ENCODE measurements at regions not wholly inside any gene's neighbourhood (a gene's known extent, or its start where the extent isn't known, plus 50 kb on each side); places are given as distances from the start of the nearest gene placed in this dataset.

DNA sequence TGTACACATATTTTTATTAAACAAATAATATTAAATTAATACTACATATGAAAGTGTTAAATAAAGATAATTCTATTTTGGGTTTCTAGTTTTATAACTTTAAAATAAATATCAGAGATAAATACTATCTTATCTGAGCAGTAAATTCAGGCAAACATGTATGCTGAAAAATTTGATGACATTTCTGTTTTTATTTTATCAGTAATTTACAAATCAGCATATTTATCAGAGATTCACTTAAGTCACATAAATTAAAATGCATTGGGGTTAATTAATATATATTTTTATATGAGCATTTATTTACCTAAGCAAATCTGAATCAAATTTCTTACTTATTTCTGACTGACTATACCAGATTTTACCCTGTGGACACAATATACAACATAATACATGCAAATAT lies 1499.8 kb downstream of the OTOL1 start:
- Histone ChIP-seq H3K4me2 (ENCODE audit: low read length) (no peak overlapping the region), H3K27me3 (ENCODE audit: control insufficient read depth, insufficient read depth, low read length) (no peaks in the 10 kb centered on the region), H3K9me3 (ENCODE audit: control insufficient read depth, low read length) (no peaks in the 10 kb centered on the region), H3K4me1 (no peaks in the 10 kb centered on the region), H3K4me3 (ENCODE audit: low read depth, low read length) (no peak overlapping the region), H3K27ac (no peak overlapping the region), H3K36me3 (ENCODE audit: control insufficient read depth, insufficient read depth, low read length) (no peaks in the 10 kb centered on the region), H2AFZ (no peak overlapping the region), H3K79me2 (no peaks in the 10 kb centered on the region), H3K9ac (no peak overlapping the region)
- TF ChIP-seq, protein P1, sequence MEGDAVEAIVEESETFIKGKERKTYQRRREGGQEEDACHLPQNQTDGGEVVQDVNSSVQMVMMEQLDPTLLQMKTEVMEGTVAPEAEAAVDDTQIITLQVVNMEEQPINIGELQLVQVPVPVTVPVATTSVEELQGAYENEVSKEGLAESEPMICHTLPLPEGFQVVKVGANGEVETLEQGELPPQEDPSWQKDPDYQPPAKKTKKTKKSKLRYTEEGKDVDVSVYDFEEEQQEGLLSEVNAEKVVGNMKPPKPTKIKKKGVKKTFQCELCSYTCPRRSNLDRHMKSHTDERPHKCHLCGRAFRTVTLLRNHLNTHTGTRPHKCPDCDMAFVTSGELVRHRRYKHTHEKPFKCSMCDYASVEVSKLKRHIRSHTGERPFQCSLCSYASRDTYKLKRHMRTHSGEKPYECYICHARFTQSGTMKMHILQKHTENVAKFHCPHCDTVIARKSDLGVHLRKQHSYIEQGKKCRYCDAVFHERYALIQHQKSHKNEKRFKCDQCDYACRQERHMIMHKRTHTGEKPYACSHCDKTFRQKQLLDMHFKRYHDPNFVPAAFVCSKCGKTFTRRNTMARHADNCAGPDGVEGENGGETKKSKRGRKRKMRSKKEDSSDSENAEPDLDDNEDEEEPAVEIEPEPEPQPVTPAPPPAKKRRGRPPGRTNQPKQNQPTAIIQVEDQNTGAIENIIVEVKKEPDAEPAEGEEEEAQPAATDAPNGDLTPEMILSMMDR (IDR thresholded peaks at IDR 0.05): no peak

DNA sequence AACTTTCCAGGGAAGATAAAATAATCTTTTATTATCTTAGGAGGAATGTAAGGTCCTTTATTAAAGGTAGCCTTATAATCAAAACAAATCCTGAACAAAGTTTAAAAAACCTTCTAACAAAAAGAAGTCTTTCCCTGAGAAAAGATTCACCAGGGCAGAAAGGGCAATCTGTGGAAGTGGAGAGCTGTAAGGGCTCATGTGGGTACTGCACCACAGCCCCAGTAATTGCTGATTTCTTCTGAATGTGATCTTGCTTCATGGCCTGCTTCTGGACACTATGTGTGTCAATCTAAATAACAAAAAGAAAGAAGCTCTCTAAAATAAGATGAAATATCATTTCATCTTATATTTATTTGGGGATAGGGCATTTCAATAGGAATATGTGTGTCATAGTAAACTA lies 1501.6 kb downstream of the OTOL1 start:
- Histone ChIP-seq H3K4me2 (ENCODE audit: low read length) (no peak overlapping the region), H3K9ac (no peak overlapping the region), H3K36me3 (ENCODE audit: control insufficient read depth, insufficient read depth, low read length) (no peaks in the 10 kb centered on the region), H3K9me3 (ENCODE audit: control insufficient read depth, low read length) (no peaks in the 10 kb centered on the region), H3K27ac (no peak overlapping the region), H3K27me3 (ENCODE audit: control insufficient read depth, insufficient read depth, low read length) (no peaks in the 10 kb centered on the region), H3K4me3 (ENCODE audit: low read depth, low read length) (no peak overlapping the region), H3K4me1 (no peaks in the 10 kb centered on the region), H3K79me2 (no peaks in the 10 kb centered on the region), H2AFZ (no peak overlapping the region)
- TF ChIP-seq, protein P1 (IDR thresholded peaks at IDR 0.05): no peak

DNA sequence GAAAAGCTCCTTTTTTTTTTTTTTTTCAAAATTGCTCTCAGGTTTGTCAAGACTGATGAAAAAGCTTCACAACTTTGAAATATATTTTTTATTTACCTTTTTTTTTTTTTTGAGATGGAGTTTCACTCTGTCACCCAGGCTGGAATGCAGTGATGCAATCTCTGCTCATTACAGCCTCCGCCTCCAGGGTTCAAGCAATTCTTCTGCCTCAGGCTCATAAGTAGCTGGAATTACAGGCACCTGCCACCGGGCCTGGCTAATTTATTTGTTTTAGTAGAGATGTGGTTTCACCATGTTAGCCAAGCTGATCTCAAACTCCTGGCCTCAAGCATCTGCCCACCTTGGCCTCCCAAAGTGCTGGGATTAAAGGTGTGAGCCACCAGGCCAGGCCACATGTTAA lies 1515.0 kb downstream of the OTOL1 start:
- Histone ChIP-seq H3K4me1 (no peaks in the 10 kb centered on the region), H3K9me3 (ENCODE audit: control insufficient read depth, low read length) (no peaks in the 10 kb centered on the region), H3K79me2 (no peaks in the 10 kb centered on the region), H3K4me2 (ENCODE audit: low read length) (no peak overlapping the region), H2AFZ (no peak overlapping the region), H3K36me3 (ENCODE audit: control insufficient read depth, insufficient read depth, low read length) (no peaks in the 10 kb centered on the region), H3K4me3 (ENCODE audit: low read depth, low read length) (no peak overlapping the region), H3K9ac (no peak overlapping the region), H3K27ac (no peak overlapping the region), H3K27me3 (ENCODE audit: control insufficient read depth, insufficient read depth, low read length) (no peaks in the 10 kb centered on the region)
- TF ChIP-seq, protein P1 (IDR thresholded peaks at IDR 0.05): no peak

DNA sequence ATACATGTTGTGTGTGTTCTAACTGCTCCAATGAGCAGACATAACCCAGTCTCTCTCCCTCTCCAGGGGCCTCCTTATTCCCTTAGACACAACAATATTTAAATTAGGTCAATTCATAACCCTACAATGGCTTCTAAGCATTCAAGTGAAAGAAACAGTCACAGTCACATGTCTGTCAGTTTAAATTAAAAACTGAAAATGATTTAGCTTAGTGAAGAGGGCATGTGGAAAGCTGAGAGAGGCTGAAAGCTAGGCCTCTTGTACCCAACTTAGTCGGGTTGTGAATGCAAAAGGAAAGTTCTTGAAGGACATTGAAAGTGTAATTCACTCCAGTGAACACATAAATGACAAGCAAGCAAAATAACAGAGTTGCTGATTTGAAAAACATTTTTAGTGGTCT lies 1519.6 kb downstream of the OTOL1 start:
- no peak overlapping the region for H3K9ac ChIP-seq
- no peaks in the 10 kb centered on the region for H3K79me2 ChIP-seq
- no peak overlapping the region for H3K4me3 ChIP-seq (ENCODE audit: low read depth, low read length)
- TF ChIP-seq, protein P1 (IDR thresholded peaks at IDR 0.05): no peak
- no peak overlapping the region for H2AFZ ChIP-seq
- H3K27ac ChIP-seq: no peak overlapping the region
- H3K36me3 ChIP-seq (ENCODE audit: control insufficient read depth, insufficient read depth, low read length): no peaks in the 10 kb centered on the region
- no peaks in the 10 kb centered on the region for H3K9me3 ChIP-seq (ENCODE audit: control insufficient read depth, low read length)
- H3K27me3 ChIP-seq (ENCODE audit: control insufficient read depth, insufficient read depth, low read length): no peaks in the 10 kb centered on the region
- H3K4me2 ChIP-seq (ENCODE audit: low read length): no peak overlapping the region
- no peaks in the 10 kb centered on the region for H3K4me1 ChIP-seq

DNA sequence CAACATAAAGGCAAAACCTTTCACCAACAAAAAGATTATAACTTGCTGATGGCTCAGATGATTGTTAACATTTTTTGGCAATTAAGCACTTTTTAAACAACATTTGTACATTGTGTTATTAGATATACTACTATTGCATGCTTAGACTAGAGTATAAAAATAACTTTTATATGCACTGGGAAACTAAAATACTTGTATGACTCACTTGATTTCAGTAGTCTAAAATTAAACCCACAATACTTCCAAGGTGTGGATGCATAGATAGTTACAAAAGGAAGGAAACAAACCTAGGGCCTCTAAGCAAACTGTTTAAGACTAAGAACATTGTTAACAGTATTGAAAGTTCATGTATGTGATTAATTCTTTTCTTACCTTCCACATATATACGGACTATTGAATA lies 1521.5 kb downstream of the OTOL1 start:
- no peaks in the 10 kb centered on the region for H3K36me3 ChIP-seq (ENCODE audit: control insufficient read depth, insufficient read depth, low read length)
- TF ChIP-seq, protein P1 (IDR thresholded peaks at IDR 0.05): no peak
- H3K9me3 ChIP-seq (ENCODE audit: control insufficient read depth, low read length): no peaks in the 10 kb centered on the region
- H3K9ac ChIP-seq: no peak overlapping the region
- H2AFZ ChIP-seq: no peak overlapping the region
- H3K79me2 ChIP-seq: no peaks in the 10 kb centered on the region
- no peak overlapping the region for H3K27ac ChIP-seq
- H3K27me3 ChIP-seq (ENCODE audit: control insufficient read depth, insufficient read depth, low read length): no peaks in the 10 kb centered on the region
- H3K4me2 ChIP-seq (ENCODE audit: low read length): no peak overlapping the region
- H3K4me3 ChIP-seq (ENCODE audit: low read depth, low read length): no peak overlapping the region
- no peaks in the 10 kb centered on the region for H3K4me1 ChIP-seq

Measured in parathyroid adenoma (tissue), 2 donors.